ENCODE measurements at regions not wholly inside any gene's neighbourhood (a gene's known extent, or its start where the extent isn't known, plus 50 kb on each side); places are given as distances from the start of the nearest gene placed in this dataset.

- ChIA-PET POLR2A (no interaction called here), CTCF (no interaction called here)
- H3K27ac ChIP-seq (ENCODE audit: low read depth, low read length) = no peak overlapping the region
These were observed 266.7 kb upstream of the MGAT5 start for GRCh38 chr2:133986881-133987795.

GRCh38 chr2:133988316-133988891 is 265.5 kb upstream of the MGAT5 start:
- Histone ChIP-seq H3K9me3 (ENCODE audit: control insufficient read depth in 1 of 2, insufficient read depth in 1 of 2, low read depth in 1 of 2, low read length in 2 of 2) (no peaks in the 10 kb centered on the region; a peak in 1 of 4 replicates), H3K27ac (ENCODE audit: low read depth, low read length) (no peak overlapping the region), H3K36me3 (ENCODE audit: control insufficient read depth in 1 of 2, insufficient read depth in 2 of 2, low read length in 2 of 2) (no peaks in the 10 kb centered on the region), H2AFZ (ENCODE audit: low read depth, low read length, poor library complexity, severe bottlenecking) (no peak overlapping the region), H3K9me2 (ENCODE audit: insufficient read depth) (no peaks in the 10 kb centered on the region), H3K27me3 (ENCODE audit: insufficient read depth, low read length) (no peaks in the 10 kb centered on the region), H3K4me3 (replicated peaks in 1 of 2; ENCODE audit: low read depth in 1 of 2, low read length in 2 of 2) (no peak overlapping the region), H3K79me2 (ENCODE audit: insufficient read depth, low read length) (no peaks in the 10 kb centered on the region), H4K20me1 (ENCODE audit: insufficient read depth) (no peaks in the 10 kb centered on the region), H3K4me1 (ENCODE audit: control insufficient read depth in 1 of 2, insufficient read depth in 2 of 2, low read length in 2 of 2) (peaks cover 2 to 5% of the 10 kb centered on the region in 2 experiments; a peak in 2 of 4 replicates), H3K4me2 (ENCODE audit: low read length) (no peak overlapping the region), H3K9ac (ENCODE audit: low read length) (no peak overlapping the region)
- POLR2A ChIA-PET = no interaction called here
- ATAC-seq (no peak), DNase-seq (ENCODE audit: low read depth, low spot score) (no peak)
- CTCF ChIA-PET = no interaction called here
- intact Hi-C loops (cut with micrococcal nuclease) = no loop called here
- RAD21 ChIA-PET (ENCODE audit: low non-redundant PET in 1 of 2, low total read pairs in 2 of 2, uncharacterized antibody in 2 of 2, unreplicated experiment in 2 of 2) = no interaction called here
- no peak for TF ChIP-seq FOSL1 (IDR thresholded peaks at IDR 0.05; ENCODE audit: low read depth)
- BruUV-seq (replicated peaks) = no TSS peak

More at GRCh38 chr2:133986881-133987795, 266.7 kb upstream of the MGAT5 start:
- no peaks in the 10 kb centered on the region for H4K20me1 ChIP-seq (ENCODE audit: insufficient read depth)
- ATAC-seq (no peak), DNase-seq (ENCODE audit: low read depth, low spot score) (no peak)
- no peak overlapping the region for H3K9ac ChIP-seq (ENCODE audit: low read length)
- TF ChIP-seq POLR2A (IDR thresholded peaks at IDR 0.05; ENCODE audit: borderline replicate concordance, extremely low read depth, insufficient read depth, insufficient read length) = no peak
- no peak overlapping the region for H3K4me3 ChIP-seq (replicated peaks in 1 of 2; ENCODE audit: low read depth in 1 of 2, low read length in 2 of 2)
- H3K9me2 ChIP-seq (ENCODE audit: insufficient read depth) = no peaks in the 10 kb centered on the region
- no peaks in the 10 kb centered on the region for H3K79me2 ChIP-seq (ENCODE audit: insufficient read depth, low read length)
- no TSS peak for BruUV-seq (replicated peaks)
- intact Hi-C loops (cut with micrococcal nuclease) = no loop called here
- peaks cover 2 to 5% of the 10 kb centered on the region in 2 experiments; a peak in 2 of 4 replicates for H3K4me1 ChIP-seq (ENCODE audit: control insufficient read depth in 1 of 2, insufficient read depth in 2 of 2, low read length in 2 of 2)
- no peaks in the 10 kb centered on the region for H3K36me3 ChIP-seq (ENCODE audit: control insufficient read depth in 1 of 2, insufficient read depth in 2 of 2, low read length in 2 of 2)
- no peaks in the 10 kb centered on the region for H3K27me3 ChIP-seq (ENCODE audit: insufficient read depth, low read length)
- H2AFZ ChIP-seq (ENCODE audit: low read depth, low read length, poor library complexity, severe bottlenecking) = no peak overlapping the region
- no peaks in the 10 kb centered on the region; a peak in 1 of 4 replicates for H3K9me3 ChIP-seq (ENCODE audit: control insufficient read depth in 1 of 2, insufficient read depth in 1 of 2, low read depth in 1 of 2, low read length in 2 of 2)
- RAD21 ChIA-PET (ENCODE audit: low non-redundant PET in 1 of 2, low total read pairs in 2 of 2, uncharacterized antibody in 2 of 2, unreplicated experiment in 2 of 2) = no interaction called here
- 0 out of 2 replicates have a peak overlapping the region, but pooled peaks have one; percentile 20 for H3K4me2 ChIP-seq (ENCODE audit: low read length)
